Activated CD8-positive, alpha-beta memory T cell treated with anti-CD3 and anti-CD28 coated beads for 1 hour (primary cell): ENCODE measurements at regions not wholly inside any gene's neighbourhood (a gene's known extent, or its start where the extent isn't known, plus 50 kb on each side); places are given as distances from the start of the nearest gene placed in this dataset.

ENCODE experiments used
- DNase-seq, 2 donors: peaks; one replicate each; pipeline ENCODE4 v3.0.0-alpha.2; 2020; ENCODE audit warnings: low read depth in 1 of 2; ENCODE audit errors: extremely low read depth in 1 of 2

GRCh38 chr15:91471468-91471867, 371.4 kb downstream of the SV2B start:
- DNase-seq, result no peak

DNA sequence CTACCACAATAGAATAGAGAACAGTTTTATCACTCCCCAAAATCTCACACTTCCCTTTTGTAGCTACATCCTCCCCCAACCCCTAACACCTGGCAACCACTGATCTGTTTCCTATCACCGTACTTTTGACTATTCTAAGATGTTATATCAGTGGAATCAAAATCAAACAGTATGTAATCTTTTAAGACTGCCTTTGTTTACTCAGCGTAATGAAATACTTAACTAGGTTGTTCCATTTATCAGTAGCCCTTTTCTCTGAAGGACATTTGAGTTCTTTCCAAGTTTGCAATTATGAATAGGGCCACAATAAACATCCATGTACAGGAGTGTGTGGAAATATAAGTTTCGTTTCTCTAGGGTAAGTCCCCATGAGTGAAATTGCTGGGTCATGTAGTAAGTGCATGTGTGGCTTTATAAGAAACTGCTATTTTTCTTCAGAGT, 372.3 kb downstream of the SV2B start:
- no peak for DNase-seq

DNA sequence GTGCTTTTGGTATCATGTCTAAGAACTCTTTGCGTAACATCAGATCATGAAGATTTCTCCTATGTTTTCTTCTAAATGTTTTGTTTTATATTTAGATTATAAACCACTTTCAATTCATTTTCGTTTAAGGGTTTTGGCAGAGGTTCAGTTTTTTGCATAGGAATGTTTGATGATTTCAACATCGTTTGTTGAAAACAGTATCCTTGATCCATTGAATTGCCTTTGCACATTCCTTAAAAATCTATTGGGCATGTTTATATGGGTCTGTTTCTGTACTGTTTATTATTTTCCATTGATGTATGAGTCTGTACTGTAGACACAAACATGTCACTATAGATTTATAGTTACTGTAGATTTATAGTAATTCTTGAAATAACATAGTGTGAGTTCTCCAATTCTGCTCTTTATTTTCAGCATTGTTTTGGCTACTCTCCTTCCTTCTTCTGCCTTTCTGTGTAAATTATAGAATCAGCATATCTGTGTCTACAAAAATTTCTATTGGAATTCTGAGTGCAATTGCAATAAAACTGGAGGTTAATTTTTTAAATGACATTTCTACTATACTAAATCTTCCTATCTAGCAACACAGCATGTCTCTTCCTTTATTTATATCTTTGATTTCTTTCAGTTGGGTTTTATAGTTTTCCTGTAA, 374.0 kb downstream of the SV2B start:
- no peak for DNase-seq

DNA sequence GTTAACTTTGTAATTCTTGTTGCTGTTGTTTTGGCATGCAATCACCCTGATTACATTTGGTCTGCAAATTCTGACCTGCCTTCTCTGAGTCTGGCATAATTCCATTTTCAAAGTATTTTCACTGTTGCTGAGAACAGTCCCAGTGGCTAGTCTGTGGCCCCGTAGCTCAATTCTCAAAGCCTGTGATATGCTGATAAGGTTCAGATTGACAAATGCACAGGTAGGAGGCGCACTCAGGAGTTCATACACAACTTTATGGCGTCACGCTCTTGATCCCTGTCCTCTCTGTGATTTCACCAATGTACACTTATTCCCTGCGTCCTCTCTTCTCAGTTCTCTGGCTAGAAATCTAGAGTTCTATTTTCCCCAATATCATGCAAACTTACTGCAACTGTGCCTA, 376.6 kb upstream of the SLCO3A1 start:
- no peak for DNase-seq

- DNase-seq, result no peak
Observed at GRCh38 chr15:91478717-91479191, 374.8 kb upstream of the SLCO3A1 start.

DNA sequence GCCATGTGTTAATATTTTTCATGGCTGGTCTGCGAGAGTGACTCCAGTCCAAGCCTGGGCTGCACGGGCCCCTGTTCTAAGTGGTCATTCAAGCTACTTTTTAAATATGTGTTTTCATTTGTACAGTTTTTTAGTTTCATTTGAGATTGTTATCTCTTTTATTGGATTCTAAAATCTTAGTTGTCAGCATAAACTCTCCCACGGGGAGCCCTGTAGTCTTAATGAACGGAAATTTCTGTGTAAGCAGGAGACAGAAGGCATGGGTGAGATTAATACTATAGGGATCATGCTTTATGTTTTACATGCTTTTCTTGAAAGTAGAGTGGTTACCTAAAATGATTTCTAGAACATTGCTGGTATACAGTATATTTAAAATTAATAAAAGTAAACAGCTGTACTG, 373.1 kb upstream of the SLCO3A1 start:
- no peak for DNase-seq

DNA sequence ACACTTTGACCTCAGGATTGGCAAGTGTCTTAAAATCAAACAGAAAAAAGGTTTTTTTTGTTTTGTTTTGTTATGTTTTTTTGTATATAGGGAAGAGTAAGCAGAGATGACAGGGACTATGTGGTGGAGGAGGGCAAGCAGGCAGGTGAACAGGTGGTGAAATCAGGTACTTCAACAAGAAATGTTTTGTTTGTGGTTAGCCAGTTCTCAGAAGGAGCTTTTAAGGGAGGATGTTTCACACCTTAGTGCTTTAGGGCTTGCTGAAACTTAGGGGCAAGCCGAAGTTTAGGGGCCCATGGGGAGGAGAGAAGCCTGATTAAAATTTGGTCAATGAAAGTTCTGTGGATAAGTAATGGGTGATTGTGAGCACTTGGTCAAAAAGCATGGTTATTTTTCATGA, 370.7 kb upstream of the SLCO3A1 start:
- no peak for DNase-seq

DNA sequence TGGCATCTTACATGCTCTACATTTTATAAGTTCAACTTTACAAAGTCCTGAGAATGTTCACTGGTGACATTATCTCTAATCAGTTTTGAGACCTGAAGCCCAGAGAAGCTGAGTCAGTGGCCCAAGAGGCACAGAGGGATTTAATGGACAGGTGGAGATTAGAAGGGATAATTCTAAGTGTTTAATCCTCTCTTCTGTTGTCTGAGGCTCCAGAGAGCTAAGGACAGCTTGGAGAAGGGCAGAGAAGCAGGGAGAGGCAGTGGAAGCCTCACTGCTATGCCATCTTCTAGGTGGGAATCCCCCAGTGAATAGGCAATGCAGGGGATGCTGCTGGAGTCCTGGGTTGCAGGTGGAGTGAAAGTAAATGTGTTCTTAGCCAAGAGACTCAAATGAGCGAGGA, 369.4 kb upstream of the SLCO3A1 start:
- no peak for DNase-seq

GRCh38 chr15:91488452-91488851, 365.1 kb upstream of the SLCO3A1 start:
- DNase-seq, result no peak

- DNase-seq, result no peak
Observed at GRCh38 chr15:91490211-91490610, 363.3 kb upstream of the SLCO3A1 start.

DNA sequence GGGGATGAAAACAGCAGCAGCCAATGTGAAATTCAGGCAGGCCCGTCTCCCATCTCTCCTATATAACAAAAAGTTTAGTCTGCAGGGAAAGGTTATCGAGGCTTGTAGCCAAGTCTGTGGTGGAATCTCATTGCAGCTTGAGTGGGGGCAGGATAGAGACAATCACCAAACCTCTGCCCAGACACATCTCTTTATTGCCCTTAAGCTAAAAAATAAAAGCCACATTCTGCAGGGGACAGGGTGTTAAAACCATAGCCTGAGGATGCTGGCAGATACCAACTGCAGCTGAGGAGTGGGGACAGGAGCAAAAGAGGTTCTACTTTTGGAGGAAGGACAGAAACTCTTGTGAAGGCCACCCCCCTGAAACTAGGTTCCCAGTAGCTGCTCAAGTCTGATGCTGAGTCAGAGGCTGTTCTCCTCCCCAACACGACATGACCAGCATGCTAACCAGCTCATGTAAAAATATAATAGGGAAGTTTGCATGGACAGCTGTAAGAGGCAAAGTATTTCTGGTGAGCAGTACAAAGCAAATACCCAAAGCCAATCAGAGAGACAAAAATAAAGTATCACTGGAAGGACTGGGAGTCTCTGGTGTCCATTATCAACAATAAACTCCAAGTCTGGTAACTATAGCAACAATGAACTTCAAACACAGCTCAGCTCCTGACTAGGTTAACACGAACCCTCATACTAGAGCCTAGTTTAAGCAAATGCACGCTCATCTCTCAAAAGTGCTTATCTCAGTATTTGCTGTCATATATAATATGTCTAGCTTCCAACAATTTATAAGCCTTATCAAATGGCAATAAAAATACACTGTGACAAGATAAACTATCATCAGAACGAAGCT, 362.2 kb upstream of the SLCO3A1 start:
- DNase-seq, result no peak

DNA sequence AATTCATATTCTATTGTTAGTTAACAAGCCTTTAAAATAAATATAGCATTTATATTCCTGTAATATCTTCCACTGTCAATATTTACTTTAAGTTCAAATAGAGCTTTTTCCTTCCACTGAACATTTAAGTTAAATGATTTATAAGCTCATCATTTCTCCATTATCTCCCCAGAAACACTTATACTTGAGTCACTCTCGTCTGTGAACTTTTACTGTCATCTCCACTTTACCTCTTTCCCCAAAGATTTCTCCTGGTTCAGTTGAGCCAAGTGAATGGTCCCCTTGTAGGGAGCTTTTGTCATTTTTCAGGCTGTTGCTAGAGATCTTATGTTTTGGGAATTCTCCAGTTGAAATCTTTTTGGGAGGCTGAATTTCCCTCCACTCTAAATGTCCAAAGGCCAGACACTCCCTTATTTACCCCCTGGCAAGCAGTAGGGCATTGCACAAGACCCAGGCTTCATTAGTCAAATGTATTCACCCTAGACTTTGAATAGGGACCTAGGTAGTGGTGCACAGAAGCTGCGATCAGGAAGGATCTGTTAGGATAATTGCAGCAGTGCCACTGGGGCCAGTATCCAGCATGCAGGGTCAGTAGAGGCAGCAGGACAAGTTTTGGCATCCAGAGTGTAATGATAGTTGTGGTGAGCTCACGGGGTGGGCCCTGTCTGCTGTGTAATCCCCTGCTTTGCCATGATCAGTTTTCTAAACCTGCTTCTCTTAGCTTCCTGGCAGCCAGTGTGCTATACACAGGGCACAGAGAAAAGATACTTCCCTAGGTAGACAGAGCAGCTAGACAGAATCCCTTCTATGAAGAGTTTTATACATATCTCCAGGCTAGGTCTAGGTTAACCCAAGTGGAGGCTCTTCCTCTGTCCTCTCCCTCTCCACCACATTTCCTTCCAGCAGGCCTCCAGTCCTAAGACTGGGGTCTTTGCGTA, 356.5 kb upstream of the SLCO3A1 start:
- no peak for DNase-seq

DNA sequence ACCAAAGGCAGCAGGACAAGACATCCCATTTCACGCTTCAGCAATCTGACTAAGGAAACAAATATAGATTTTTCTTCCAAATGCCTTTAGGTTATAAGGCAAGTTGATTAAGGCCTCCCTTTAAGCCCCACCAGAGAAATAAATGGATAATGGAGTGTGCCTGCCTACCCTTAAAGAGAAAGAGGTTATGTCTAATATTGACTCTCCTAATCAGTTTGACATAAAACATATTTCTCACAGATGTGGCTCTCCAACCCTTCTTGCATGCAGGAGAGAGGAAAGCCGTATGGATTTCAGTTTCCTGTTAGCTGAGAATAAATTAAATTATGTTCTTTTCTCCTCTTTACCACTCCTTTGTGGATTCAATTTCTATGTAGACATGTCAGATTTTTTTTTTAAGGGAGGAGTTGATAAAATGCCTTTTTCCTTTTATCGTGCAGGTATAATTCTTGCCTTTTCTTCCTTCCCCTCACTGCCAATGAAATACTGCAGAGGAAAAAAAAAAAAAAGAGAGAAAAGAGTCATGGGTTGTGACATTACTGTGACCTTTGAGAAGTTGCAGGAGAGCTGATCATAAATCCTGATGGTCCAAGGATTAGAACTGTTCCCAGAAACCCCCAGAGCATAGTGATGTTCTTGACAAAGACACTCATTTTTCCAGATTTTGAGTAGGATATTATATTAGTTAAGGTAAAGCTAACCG, 355.3 kb upstream of the SLCO3A1 start:
- no peak for DNase-seq

GRCh38 chr15:91498749-91499062, 354.8 kb upstream of the SLCO3A1 start:
- no peak for DNase-seq

- no peak for DNase-seq
Observed at GRCh38 chr15:91499774-91500383, 353.6 kb upstream of the SLCO3A1 start.

DNA sequence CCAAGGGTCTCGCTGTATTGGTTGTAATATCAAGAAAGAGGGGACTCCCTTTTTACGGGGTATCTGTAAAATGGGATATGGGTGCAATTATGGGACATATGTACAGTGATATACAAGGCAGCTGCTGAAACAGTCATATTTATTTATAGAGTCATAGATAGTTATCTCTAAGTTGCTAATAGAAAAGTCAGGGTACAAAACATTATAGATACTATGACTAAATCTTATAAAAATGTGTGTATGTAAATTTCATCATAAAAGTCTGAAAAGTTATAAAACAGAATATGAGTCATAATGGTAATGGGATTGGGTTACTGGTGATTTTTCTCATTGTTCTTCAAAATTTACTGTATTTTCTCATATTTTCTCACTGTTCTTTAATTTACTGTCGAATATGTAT, 344.9 kb upstream of the SLCO3A1 start:
- DNase-seq, result no peak

DNA sequence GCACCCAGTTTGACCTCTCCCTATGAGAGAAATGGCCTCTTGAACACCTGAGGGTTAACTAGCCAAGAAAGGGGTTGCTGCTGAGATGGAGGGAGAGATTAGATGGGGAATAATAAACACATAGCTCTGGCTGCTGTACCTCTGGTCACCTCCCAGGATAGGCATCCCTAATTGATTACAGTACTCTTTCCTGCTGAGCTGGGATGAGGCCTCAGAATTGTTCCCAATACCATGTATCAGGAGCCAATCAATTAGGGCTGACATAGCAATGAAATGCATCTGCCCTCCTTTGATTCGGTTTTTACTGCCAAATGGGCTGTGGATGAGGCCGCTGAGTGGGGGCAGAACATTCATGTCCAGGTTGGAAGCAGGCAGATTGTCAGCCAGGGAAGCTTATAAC, 339.4 kb upstream of the SLCO3A1 start:
- DNase-seq, result no peak

DNA sequence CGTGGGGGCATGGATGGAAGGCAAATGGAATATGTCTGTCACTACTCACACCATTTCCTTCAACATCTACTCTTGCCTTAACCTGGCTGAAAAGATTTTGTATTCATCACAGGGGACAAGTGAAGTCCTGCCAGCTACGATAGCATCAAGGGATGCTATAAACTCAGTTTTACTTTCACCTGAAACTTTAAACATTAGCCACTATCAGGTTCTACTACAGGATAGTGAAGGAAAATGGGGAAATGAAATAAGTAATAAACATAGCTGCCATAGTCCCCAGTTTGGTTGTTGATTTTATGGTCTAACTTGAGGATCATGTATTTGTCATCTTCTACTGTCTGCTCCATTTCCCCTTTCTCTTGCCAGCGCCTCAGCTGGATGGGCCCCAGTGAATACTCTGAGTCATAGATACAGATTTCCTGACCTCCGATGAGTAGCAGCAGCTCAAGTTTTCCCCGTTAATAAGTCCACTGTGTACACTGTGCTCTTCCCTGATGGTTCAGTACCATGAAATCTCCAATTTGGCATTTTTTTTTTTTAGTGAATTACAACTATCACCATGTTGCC, 338.2 kb upstream of the SLCO3A1 start:
- no peak for DNase-seq

DNA sequence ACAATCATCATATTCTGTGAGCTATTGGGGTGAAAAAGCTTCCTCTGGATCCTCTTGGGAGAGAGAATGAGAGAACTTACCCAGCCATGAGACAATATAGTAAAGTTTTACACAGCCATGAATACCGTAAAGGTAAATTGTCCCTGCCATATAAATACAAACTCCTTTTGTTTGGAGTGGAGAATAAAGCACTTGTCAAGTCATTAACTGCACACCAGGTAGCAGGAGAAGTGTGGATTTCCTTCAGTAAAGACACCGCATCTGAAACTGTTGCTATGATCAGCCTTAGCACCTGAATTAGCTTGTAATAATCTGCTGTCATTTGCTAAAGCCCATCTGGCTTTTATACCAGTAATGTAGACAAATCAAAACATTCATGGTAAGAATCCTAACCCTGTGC, 336.6 kb upstream of the SLCO3A1 start:
- DNase-seq, result no peak
